Naive B cell (primary cell): ENCODE measurements at regions not wholly inside any gene's neighbourhood (a gene's known extent, or its start where the extent isn't known, plus 50 kb on each side); places are given as distances from the start of the nearest gene placed in this dataset.

Experiments
- ATAC-seq, 2 donors: fragments of 150-1000 bp; cut with Tn5 transposase; 2 replicates each; pipeline ENCODE4 v1.10.0; 2021; ENCODE audit warnings: low read depth in 2 of 2, mild to moderate bottlenecking in 2 of 2, moderate library complexity in 2 of 2
- DNase-seq: peaks from one replicate; pipeline ENCODE4 v3.0.0; 2022
- H3K27ac Mint-ChIP-seq, 6 donors: one replicate each; pipeline ENCODE4 v1.8.0; 2020 to 2022; ENCODE audit warnings: mild to moderate bottlenecking in 6 of 6, mixed read lengths in 6 of 6, moderate library complexity in 5 of 6, inconsistent platforms in 2 of 6
- H3K27me3 Mint-ChIP-seq, 3 donors: one replicate each; pipeline ENCODE4 v1.8.0; 2021 to 2022; ENCODE audit warnings: mixed read lengths in 3 of 3, mild to moderate bottlenecking in 1 of 3
- H3K36me3 Mint-ChIP-seq, 2 donors: one replicate each; pipeline ENCODE4 v1.8.0; 2020 to 2022; ENCODE audit warnings: mixed read lengths in 2 of 2, inconsistent platforms in 1 of 2, mild to moderate bottlenecking in 1 of 2
- H3K4me1 Mint-ChIP-seq, 3 donors: one replicate each; pipeline ENCODE4 v1.8.0; 2020 to 2022; ENCODE audit warnings: mixed read lengths in 3 of 3, inconsistent platforms in 1 of 3, mild to moderate bottlenecking in 1 of 3, moderate library complexity in 1 of 3
- H3K4me3 Mint-ChIP-seq, 8 donors: one replicate each; pipeline ENCODE4 v1.8.0; 2020 to 2022; ENCODE audit warnings: mild to moderate bottlenecking in 8 of 8, mixed read lengths in 8 of 8, moderate library complexity in 8 of 8, inconsistent platforms in 2 of 8
- H3K9me3 Mint-ChIP-seq, 7 donors: one replicate each; pipeline ENCODE4 v1.8.0; 2020 to 2022; ENCODE audit warnings: mixed read lengths in 7 of 7, mild to moderate bottlenecking in 5 of 7, inconsistent platforms in 2 of 7, moderate library complexity in 1 of 7

- Mint-ChIP-seq H3K27ac (no peak overlapping the region), H3K9me3 (peaks cover 0 to 4% (median 0%) of the 10 kb centered on the region in 7 donors), H3K36me3 (no peaks in the 10 kb centered on the region), H3K4me1 (no peaks in the 10 kb centered on the region), H3K27me3 (no peaks in the 10 kb centered on the region), H3K4me3 (no peak overlapping the region)
- no peak for ATAC-seq
- no peak for DNase-seq
Observed at GRCh38 chrX:39755143-39756032, 342.4 kb downstream of the BCOR start.

- ATAC-seq (no peak), DNase-seq (no peak)
- Mint-ChIP-seq H3K27ac (peak overlapping the region in 1 of 6 donors; percentile 26), H3K4me3 (no peak overlapping the region), H3K27me3 (no peaks in the 10 kb centered on the region), H3K4me1 (no peaks in the 10 kb centered on the region), H3K9me3 (peaks cover 0 to 4% (median 0%) of the 10 kb centered on the region in 7 donors), H3K36me3 (no peaks in the 10 kb centered on the region)
Observed at GRCh38 chrX:39756086-39756883, 341.5 kb downstream of the BCOR start.

GRCh38 chrX:39757971-39758370 lies 339.8 kb downstream of the BCOR start:
- H3K27me3 Mint-ChIP-seq: no peaks in the 10 kb centered on the region
- H3K4me1 Mint-ChIP-seq: no peaks in the 10 kb centered on the region
- H3K27ac Mint-ChIP-seq: no peak overlapping the region
- ATAC-seq (no peak), DNase-seq (no peak)
- no peaks in the 10 kb centered on the region for H3K36me3 Mint-ChIP-seq
- H3K9me3 Mint-ChIP-seq: no peaks in the 10 kb centered on the region
- H3K4me3 Mint-ChIP-seq: peak overlapping the region in 1 of 8 donors; percentile 31

- DNase-seq (no peak), ATAC-seq (no peak)
- H3K9me3 Mint-ChIP-seq: no peaks in the 10 kb centered on the region
- no peaks in the 10 kb centered on the region for H3K4me1 Mint-ChIP-seq
- H3K4me3 Mint-ChIP-seq: no peak overlapping the region
- H3K27me3 Mint-ChIP-seq: no peaks in the 10 kb centered on the region
- no peaks in the 10 kb centered on the region for H3K36me3 Mint-ChIP-seq
- H3K27ac Mint-ChIP-seq: peak overlapping the region in 1 of 6 donors; percentile 64
Observed at GRCh38 chrX:39758791-39759525, 338.8 kb downstream of the BCOR start.

- Mint-ChIP-seq H3K4me3 (no peak overlapping the region), H3K36me3 (no peaks in the 10 kb centered on the region), H3K4me1 (no peaks in the 10 kb centered on the region), H3K9me3 (no peaks in the 10 kb centered on the region), H3K27me3 (no peaks in the 10 kb centered on the region), H3K27ac (peak overlapping the region in 1 of 6 donors; percentile 39)
- DNase-seq (no peak), ATAC-seq (no peak)
Observed at GRCh38 chrX:39759526-39760224, 338.1 kb downstream of the BCOR start.

- Mint-ChIP-seq H3K4me1 (no peaks in the 10 kb centered on the region), H3K27me3 (peaks cover 0 to 8% (median 0%) of the 10 kb centered on the region in 3 donors), H3K27ac (peak overlapping the region in 1 of 6 donors; percentile 56), H3K4me3 (no peak overlapping the region), H3K36me3 (no peaks in the 10 kb centered on the region), H3K9me3 (no peaks in the 10 kb centered on the region)
- ATAC-seq (no peak), DNase-seq (no peak)
Observed at GRCh38 chrX:39760930-39761329, 336.8 kb downstream of the BCOR start.

GRCh38 chrX:39762266-39762841 lies 335.4 kb downstream of the BCOR start:
- DNase-seq: no peak
- no peaks in the 10 kb centered on the region for H3K9me3 Mint-ChIP-seq
- H3K4me1 Mint-ChIP-seq: no peaks in the 10 kb centered on the region
- no peak overlapping the region for H3K4me3 Mint-ChIP-seq
- no peak for ATAC-seq
- no peaks in the 10 kb centered on the region for H3K36me3 Mint-ChIP-seq
- peak overlapping the region in 1 of 6 donors; percentile 32 for H3K27ac Mint-ChIP-seq
- H3K27me3 Mint-ChIP-seq: peaks cover 0 to 16% (median 0%) of the 10 kb centered on the region in 3 donors

GRCh38 chrX:39764441-39764914 lies 333.3 kb downstream of the BCOR start:
- Mint-ChIP-seq H3K9me3 (no peaks in the 10 kb centered on the region), H3K4me3 (no peak overlapping the region), H3K36me3 (no peaks in the 10 kb centered on the region), H3K27ac (no peak overlapping the region), H3K27me3 (peaks cover 0 to 23% (median 0%) of the 10 kb centered on the region in 3 donors), H3K4me1 (no peaks in the 10 kb centered on the region)
- ATAC-seq (no peak), DNase-seq (no peak)

- DNase-seq: no peak
- peaks cover 0 to 28% (median 0%) of the 10 kb centered on the region in 3 donors for H3K27me3 Mint-ChIP-seq
- no peaks in the 10 kb centered on the region for H3K4me1 Mint-ChIP-seq
- H3K4me3 Mint-ChIP-seq: no peak overlapping the region
- H3K36me3 Mint-ChIP-seq: peaks cover 0 to 3% of the 10 kb centered on the region in 2 donors
- H3K9me3 Mint-ChIP-seq: peaks cover 0 to 3% (median 0%) of the 10 kb centered on the region in 7 donors
- ATAC-seq: no peak
- no peak overlapping the region for H3K27ac Mint-ChIP-seq
Observed at GRCh38 chrX:39765327-39765726, 332.4 kb downstream of the BCOR start.

- ATAC-seq (no peak), DNase-seq (no peak)
- Mint-ChIP-seq H3K4me3 (no peak overlapping the region), H3K27me3 (peaks cover 0 to 37% (median 0%) of the 10 kb centered on the region in 3 donors), H3K4me1 (no peaks in the 10 kb centered on the region), H3K36me3 (peaks cover 0 to 8% of the 10 kb centered on the region in 2 donors), H3K27ac (peak overlapping the region in 1 of 6 donors; percentile 20), H3K9me3 (peaks cover 0 to 5% (median 3%) of the 10 kb centered on the region in 7 donors)
Observed at GRCh38 chrX:39766085-39766726, 331.6 kb downstream of the BCOR start.

GRCh38 chrX:39766855-39767254 lies 330.9 kb downstream of the BCOR start:
- H3K4me3 Mint-ChIP-seq: no peak overlapping the region
- peaks cover 0 to 7% (median 3%) of the 10 kb centered on the region in 7 donors for H3K9me3 Mint-ChIP-seq
- peaks cover 0 to 4% (median 3%) of the 10 kb centered on the region in 3 donors for H3K4me1 Mint-ChIP-seq
- peaks cover 0 to 8% of the 10 kb centered on the region in 2 donors for H3K36me3 Mint-ChIP-seq
- ATAC-seq (no peak), DNase-seq (no peak)
- H3K27me3 Mint-ChIP-seq: peaks cover 0 to 44% (median 0%) of the 10 kb centered on the region in 3 donors
- H3K27ac Mint-ChIP-seq: peak overlapping the region in 1 of 6 donors; percentile 20

- DNase-seq: no peak
- peaks cover 0 to 10% (median 3%) of the 10 kb centered on the region in 7 donors for H3K9me3 Mint-ChIP-seq
- peaks cover 0 to 8% of the 10 kb centered on the region in 2 donors for H3K36me3 Mint-ChIP-seq
- H3K27me3 Mint-ChIP-seq: peaks cover 0 to 50% (median 0%) of the 10 kb centered on the region in 3 donors
- peaks cover 4 to 9% (median 7%) of the 10 kb centered on the region in 3 donors for H3K4me1 Mint-ChIP-seq
- H3K4me3 Mint-ChIP-seq: no peak overlapping the region
- no peak overlapping the region for H3K27ac Mint-ChIP-seq
- no peak for ATAC-seq
Observed at GRCh38 chrX:39767446-39767845, 330.3 kb downstream of the BCOR start.
